ENCODE measurements at regions not wholly inside any gene's neighbourhood (a gene's known extent, or its start where the extent isn't known, plus 50 kb on each side); places are given as distances from the start of the nearest gene placed in this dataset.
"Not testable (repeated sequence)": the region's sequence is repeated elsewhere in the genome, so short reads cannot be mapped to it uniquely, and the experiment has no call there.

DNA sequence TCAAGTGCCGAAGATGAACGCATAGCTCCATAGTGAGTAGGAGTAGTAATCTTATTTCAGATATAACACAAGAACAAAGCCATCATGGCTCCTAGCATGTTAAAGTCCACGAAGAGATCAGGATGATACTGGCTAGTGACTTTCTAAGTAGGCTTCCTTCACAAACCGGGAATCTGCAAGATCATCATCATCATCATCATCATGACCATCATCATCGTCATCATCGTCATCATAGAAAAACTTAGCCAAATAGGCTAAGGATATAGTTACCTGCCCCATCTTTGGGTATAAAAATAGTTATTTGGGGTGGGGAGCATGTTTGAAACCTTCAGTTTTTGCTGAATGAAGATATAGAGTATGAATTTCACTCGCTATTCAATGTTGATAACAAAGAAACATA, 57.9 kb downstream of the PYDC2 start:
- DNase-seq (ENCODE audit: low spot score) = no peak

DNA sequence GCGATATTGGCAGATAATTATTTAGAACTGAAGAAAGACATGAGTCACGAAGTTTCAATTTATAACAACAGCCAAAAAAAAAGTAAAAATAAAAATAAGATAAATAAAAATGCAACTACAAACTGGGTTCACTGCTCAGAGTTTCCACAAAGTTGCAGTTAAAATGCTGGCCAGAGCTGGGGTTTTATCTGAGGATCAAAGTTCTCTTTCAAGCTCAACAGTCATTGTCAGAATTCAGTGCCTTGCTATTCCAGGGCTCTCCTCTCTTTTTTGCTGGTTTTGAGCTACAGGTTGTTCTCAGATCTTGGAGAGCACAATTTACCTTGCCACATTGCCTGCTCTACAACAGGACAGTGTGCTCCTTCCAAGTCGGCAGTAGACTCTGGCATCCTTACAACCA, 60.1 kb downstream of the PYDC2 start:
- DNase-seq (ENCODE audit: low spot score) = no peak

DNA sequence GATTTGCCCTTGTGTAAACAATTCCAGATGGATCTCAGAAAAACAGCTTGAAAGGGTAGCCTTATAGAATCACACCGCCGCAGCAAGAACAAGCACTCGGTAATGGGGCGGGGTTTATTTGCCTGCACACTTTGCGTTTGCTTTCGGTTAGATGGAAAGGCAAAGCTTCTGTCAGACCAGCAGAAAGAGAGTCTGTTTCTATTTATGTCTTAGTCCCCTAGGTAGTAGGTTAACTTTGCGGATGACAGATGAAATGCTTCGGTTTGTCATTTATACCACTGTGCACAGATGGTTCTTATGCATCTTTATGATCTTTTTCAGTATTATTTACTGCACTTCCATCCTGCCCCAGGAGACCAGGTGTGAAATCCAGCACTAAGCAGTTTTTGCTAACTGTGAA, 62.2 kb downstream of the PYDC2 start:
- no peak for DNase-seq (ENCODE audit: low spot score)

DNA sequence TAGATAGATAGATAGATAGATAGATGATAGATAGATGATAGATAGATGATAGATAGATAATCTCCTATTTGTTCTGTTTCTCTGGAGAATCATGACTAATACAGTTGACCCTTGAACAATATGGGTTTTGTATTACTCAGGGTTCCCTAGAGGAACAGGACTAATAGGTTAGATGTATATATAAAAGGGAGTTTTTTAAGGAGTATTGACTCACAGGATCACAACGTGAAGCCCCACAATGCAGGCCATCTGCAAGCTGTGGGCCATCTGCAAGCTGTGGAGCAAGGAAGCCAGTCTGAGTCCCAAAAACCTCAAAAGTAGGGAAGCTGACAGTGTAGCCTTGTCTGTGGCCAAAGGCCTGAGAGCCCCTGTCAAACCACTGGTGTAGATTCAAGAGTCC, 67.6 kb downstream of the PYDC2 start:
- DNase-seq (ENCODE audit: low spot score) = no peak

DNA sequence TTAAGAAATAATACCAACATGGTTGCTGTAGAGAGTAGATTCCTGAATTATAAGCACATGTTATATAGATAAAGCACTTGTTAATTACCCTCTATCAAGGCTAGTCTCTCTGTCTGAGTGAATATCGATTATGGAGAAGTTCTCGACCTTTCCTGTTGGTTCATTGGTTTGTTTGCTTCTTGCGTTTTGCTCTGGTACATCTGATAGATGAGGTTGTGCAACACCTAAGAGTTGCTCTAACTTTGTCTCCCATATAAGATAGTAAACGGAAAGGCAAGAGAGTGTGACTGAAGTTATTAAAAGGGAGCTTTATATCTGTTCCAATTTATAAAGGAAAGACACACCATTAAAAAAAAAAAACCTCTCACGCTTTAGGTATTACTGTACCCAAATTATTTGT, 69.0 kb downstream of the PYDC2 start:
- no peak for DNase-seq (ENCODE audit: low spot score)

DNA sequence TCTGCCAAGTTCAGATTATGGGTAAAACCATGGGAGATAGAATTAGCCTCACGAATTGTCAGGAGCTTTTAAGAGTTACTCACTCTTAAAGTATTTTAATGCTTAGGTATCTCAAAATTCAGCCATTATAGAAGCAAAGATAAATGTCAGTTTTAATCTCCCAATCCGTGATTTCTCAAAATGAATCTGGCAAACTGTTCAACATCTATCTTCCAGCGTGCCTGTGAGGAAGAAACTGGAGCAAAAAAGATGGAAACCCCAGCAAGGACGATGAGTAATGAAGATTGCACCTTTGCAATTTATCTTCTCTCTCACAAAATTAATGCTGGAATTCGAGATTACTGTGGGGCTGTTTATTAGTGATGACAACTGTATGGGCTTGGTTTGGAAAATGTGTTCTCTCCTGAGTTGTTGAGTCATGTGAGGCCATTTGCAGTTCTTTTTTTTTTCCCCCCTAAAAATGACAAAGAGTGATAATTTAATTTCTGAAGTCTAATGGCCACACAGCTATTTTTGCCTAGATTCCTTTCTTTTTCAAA, 70.5 kb downstream of the PYDC2 start:
- DNase-seq (ENCODE audit: low spot score) = no peak

DNA sequence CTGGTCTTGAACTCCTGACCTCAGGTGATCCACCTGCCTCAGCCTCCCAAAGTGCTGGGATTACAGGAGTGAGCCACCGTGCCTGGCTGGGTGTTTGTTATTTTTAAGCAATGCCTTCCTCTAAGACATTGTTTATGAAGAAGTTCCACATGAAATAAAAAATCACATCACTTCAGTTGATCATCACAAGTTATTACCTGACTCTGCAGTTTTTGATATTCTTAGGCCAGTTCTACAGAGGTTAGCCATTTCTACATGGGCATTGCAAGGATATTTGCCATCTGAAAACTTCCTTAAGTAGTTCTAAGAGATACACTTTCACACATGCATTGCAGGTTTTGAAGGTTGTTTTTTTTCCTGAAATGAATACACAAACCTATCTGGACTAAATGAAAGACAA, 82.1 kb downstream of the PYDC2 start:
- no peak for DNase-seq (ENCODE audit: low spot score)

DNA sequence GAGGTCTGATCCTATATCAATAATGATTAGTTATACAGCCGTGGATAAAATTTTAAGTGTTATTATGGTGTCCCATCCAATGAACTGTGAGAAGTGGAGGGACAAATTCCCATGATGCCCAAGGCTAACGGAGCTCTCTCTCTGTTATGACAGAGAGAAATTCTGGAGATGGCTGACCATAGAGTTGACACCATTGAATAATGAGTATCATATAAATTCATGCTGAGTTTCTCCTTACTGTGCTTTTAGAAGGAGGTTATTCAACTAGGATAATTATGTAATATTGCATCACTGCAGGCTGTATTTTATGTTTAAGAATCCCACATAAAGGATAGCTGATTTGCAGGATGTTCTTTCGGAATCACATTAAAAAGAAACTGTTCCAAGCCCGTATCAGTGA, 82.9 kb downstream of the PYDC2 start:
- no peak for DNase-seq (ENCODE audit: low spot score)

DNA sequence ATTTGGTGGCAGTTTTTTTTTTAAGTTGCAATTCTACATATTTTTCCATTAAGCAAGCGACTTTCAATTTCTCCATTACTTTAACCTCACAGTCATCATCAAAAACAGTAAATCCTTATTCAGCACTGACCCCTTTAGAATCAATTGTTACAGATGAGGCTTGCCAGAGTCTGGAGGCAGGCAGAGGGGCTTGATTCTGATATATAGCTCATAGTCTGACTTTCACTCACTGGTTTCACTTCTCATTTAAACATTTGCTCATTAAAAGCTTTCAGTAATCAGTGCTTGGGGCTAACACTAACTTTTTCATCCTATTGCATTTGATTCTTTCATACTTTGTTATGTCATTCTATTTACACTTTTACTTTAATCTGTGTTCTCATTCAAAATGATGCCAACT, 88.4 kb downstream of the PYDC2 start:
- DNase-seq (ENCODE audit: low spot score) = no peak

DNA sequence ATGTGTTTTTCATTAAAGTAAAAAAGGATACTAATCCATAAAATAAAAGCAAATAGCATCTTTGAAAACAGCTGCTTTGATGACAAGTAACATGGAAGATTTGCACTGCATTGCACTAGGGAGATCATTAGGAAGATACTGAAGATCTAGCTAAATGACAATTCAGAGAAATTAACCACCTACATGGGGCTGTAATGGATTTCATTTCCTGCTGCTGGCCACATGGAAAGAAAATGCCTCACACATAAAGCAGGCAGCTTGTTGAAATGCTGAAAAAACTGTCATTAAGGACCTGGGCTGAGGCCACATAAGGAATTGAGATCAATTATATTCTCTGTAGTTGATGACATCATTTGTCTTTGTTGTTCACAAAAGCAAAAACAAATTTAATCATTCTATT, 94.1 kb downstream of the PYDC2 start:
- no peak for DNase-seq (ENCODE audit: low spot score)

DNA sequence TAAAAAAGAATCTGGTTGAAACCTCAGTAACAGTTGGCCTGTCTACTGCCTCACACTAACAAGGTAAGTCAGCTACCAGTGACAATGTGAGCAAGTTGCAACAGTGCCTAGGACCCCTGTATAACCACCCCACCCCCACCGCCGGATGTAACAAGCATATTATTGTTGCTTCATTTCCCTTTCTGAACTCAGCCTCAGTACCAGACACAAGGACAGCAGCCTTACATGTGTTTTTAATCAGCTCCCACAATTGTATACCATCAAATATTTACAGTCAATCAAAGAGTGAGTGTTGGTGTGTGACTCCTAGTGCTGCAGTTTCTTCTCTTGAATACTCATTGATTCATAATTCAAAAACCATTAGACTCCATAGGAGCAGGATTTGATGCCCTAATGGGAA, 96.4 kb downstream of the PYDC2 start:
- no peak for DNase-seq (ENCODE audit: low spot score)

DNA sequence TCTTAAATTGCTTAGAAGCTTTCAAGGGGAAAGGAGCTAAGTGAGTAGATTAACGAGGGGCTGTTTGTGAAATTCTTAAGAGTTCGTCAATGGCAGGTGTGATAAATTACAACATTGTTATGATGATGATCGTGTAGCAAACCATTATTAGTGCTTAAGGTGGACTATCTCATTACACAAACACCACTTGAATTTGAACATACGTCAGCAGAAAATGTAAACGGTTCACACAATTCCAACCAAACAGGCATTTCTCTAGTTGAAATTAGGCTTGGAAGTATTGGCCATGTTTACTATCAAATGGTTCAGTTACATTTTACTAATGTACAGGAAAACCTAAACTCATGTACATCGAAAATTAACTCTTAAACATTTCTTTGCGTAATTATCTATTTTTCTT, 102.8 kb downstream of the PYDC2 start:
- no peak for DNase-seq (ENCODE audit: low spot score)

DNA sequence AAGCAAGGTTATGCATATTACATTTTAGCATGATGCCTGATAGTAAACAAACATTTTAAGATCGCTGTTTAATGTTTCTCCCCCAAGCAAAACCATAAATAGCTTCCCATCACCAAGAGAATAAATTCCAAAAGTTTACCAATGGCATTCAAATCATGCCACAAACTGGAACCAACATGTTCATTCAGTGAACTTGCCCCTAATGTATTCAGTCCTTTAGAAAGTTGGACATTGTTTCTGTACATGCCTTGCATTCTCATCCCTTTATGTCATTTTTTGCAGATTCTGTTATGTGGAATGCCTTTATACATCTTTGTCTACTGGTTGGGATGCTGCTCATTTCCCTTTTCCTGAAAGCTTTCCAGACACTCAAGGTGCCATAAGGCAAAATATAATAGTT, 105.5 kb downstream of the PYDC2 start:
- no peak for DNase-seq (ENCODE audit: low spot score)

DNA sequence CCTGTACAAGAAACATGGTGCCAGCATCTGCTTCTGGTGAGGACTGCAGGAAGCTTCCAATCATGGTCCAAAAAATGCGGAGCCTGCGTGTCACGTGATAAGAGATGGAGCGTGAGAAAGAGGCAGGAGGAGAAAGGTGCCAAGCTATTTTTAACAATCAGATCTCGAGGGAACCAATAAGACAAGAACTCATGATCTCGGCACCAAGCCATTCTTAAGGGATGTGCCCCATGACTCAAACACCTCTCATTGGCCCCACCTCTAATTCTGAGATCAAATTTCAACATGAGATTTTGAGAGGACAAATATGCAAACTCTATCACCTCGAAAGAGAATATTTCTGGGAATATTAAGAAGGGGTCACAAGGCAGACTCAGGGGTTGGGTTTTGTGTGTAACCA, 107.2 kb downstream of the PYDC2 start:
- no peak for DNase-seq (ENCODE audit: low spot score)

DNA sequence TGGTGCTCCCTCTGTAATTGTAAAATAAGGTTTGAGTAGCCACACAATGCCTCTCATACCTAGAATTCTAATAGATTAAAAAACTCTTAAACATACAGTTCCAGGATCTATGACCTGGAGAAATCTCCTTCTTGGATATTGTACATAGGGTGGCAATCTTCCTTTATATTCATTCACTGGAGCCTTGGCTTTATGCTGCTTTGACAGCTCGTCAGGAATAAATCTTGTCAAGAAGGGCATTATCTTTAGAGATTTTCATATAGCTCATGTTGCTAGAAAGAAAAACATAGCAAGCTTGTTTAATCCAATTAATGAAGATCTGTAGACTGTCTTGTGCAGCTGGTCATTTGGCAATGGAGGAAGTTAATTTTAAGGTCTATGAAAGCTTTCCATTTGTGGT, 131.1 kb downstream of the PYDC2 start:
- DNase-seq (ENCODE audit: low spot score) = no peak

DNA sequence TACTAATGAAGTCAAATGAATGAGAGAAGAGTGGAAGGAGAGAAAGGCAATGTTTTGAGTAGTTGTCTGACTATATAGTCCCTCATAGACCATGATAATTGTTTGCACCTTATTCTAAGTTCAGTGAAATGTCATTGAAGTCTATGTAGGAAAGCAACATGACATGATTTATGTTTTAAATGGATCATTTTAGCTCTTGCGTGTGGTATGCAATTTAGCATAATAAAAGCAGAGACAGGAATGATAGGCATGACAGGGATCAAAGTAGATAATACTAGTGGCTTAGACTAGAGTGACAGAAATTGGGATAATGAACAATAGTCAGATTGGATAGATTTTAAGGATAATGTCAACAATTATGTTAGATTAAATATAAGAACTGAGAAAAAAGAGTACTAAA, 132.5 kb downstream of the PYDC2 start:
- DNase-seq (ENCODE audit: low spot score) = no peak

DNA sequence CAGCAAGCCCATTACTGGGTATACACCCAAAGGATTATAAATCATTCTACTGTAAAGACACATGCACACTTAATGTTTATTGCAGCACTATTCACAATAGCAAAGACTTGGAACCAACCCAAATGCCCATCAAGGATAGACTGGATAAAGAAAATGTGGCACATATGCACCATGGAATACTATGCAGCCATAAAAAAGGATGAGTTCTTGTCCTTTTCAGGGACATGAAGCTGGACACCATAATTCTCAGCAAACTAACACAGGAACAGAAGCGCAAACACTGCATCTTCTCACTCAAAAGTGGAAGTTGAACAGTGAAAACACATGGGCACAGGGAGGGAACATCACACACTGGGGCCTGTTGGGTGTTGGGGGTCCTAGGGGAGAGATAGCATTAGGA, 154.5 kb downstream of the PYDC2 start:
- DNase-seq (ENCODE audit: low spot score) = not testable (repeated sequence)

DNA sequence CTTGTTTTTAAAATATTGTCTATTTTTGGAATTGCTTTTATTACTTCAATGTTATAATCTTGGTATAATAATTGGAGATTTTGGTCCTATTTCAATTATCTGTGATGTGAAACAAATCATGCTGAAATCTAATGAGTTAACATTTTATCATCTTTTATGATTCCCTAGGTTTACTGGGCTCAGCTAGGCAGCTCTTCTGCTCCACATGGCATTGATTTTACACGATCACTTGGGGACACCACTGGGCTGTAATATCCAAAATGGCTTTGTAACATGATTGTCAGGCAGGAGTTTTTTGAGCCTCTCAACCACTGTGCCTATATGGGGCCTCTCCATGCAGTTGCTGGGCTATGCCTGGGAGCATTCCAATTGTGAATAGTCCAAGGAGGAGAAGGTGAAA, 163.3 kb downstream of the PYDC2 start:
- DNase-seq (ENCODE audit: low spot score) = no peak

DNA sequence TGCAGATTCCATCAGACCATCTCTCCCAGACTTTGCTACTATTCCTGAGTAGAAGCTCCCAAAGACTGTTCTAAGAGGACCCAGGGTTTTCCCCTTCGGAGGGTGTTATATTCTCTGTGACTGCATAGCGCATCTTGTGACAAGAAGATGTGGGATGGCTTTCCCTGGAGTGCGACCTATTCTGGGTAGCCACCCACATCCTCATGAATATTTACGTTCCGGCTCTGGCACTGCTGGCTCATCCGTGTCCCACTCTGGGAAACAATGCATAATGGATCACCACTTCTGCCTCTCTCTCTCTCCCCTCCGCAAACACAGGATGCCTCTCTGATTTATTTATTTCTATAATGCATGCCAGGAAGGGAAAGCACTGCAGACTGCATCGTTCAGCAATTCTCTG, 166.1 kb downstream of the PYDC2 start:
- peak; percentile 78 for DNase-seq (ENCODE audit: low spot score)

DNA sequence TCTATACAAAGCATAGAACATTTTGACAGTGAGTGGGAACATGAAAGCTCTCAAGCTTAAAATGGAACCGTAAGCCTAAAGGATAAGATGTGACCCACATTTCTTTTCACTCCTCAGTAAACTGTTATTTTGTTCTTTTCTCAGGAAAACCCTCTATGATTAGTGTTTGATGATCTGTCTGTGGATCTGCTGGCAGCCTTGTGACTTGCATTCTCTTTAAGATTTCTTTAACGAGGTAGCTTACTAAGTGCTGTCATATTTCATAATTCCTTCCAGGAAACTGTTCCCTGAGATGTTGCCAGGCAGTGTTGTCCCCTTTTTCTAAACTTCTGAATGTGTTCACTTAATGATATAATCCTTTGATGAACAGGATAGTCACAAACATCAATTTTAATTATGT, 167.6 kb downstream of the PYDC2 start:
- DNase-seq (ENCODE audit: low spot score) = no peak

DNA sequence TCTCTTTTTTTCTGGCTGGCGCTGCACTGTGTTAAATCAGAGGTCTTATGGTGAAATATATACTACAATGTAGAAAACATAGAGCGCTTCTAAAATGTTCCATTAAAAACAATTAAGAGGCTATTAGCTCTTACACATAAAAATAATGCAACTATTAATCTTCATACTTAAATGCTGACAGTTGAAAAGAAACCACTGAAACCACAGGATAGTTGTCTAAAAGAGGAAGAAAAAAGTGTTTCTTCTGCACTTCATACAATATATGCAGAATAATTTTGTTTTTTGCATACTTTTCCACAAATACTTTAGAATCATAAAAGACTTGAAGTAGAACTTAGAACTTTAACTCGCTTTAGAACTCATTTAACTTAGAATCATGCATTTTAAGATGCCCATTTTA, 170.5 kb downstream of the PYDC2 start:
- DNase-seq (ENCODE audit: low spot score) = no peak

DNA sequence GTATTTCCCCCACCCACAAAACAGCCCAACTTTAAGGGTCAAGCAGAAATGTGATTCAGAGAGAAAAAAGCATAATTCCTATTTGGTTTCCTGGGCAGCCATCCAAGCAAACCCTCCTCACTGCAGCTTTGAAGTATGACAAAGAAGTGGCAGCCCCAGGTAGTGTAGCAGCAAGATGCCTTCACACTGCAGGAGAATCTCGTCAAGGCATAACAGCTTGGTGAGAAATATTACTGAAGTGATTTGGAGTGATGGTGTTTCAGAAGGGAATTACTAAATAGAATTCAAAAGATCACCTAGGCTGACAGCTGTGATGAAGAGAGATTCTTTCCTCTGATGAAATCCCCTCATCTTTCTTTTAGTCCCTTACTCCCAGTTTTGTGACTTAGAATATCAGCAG, 173.9 kb downstream of the PYDC2 start:
- DNase-seq (ENCODE audit: low spot score) = no peak

DNA sequence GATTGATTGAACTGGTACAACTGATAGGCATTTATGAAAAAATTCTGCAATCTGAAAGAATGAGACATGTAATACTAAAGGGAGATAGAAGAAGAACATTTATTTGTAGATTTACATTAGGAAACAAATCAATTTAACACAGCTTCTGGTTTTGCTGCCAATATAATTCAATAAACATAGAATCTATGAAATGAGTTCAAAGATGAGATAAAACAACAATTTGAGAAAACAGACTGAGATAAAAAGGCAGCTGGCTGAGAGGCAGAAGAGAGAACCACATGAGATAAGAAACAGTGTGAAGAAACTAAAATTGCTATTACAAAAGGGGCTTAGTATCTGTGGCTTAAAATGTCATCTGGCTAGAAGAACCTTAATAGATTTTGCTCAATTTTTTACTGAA, 176.6 kb downstream of the PYDC2 start:
- DNase-seq (ENCODE audit: low spot score) = no peak

DNA sequence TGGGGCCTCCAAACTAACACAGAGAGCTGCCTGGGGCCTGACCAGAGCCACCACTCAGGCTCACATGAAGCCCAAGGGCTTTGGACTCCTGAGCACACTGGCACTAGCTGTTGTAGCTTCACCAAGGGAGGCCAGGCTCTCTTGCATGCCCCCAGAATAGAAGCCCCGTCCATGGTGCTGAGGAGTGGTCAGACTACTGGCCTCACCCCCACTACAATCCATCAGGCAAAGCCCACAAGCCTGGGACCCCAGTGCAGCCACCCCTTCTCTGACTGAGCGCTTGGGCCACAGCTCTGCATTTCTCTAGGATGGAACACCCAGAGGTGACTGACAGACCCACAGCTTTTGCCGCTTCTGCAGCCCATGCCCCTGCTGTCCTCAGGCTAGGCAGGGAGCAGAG, 180.8 kb downstream of the PYDC2 start:
- DNase-seq (ENCODE audit: low spot score) = no peak

DNA sequence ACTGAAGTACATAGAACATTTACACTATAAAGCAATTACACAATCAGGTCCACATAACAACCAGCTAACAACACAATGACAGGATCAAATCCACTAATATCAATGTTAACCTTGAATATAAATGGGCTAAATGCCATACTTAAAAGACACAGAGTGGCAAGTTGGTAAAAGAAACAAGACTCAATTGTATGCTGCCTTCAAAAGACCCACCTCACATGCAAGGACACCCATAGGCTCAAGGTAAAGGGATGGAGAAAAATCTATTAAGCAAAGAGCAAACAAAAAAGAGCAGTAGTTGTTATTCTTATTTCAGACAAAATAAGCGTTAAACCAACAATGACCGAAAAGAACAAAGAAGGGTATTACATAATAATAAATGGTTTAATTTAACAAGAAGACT, 183.3 kb downstream of the PYDC2 start:
- DNase-seq (ENCODE audit: low spot score) = no peak
